LoVo (cell line): ENCODE measurements at regions not wholly inside any gene's neighbourhood (a gene's known extent, or its start where the extent isn't known, plus 50 kb on each side); places are given as distances from the start of the nearest gene placed in this dataset.

Experiments used
- DNase-seq: peaks from one replicate; pipeline ENCODE4 v3.0.0-alpha.2; 2016; ENCODE audit warnings: low spot score

- no peak for DNase-seq
These were observed 52.1 kb upstream of the ETV3 start for GRCh38 chr1:157189986-157190982.

DNA sequence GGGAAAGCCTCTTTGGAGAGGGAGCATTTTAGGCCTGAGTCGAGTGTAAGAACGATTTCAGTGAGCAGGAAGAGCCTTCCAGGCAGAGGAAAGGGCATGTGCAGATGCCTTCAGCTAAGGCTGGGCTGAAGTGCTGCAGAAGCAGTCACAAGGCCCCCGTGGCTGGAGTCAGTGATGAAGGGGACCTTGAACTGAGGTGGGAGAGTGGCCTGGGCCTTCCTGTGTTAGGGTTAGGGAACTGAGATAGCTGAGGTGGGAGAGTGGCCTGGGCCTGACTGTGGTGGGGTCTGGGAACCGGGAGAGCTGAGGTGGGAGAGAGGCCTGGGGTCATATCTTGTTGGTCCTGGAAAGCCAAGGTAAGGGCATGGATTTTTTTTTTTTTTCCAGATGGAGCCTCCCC lies 50.9 kb upstream of the ETV3 start:
- DNase-seq: no peak
